ENCODE measurements at regions not wholly inside any gene's neighbourhood (a gene's known extent, or its start where the extent isn't known, plus 50 kb on each side); places are given as distances from the start of the nearest gene placed in this dataset.

DNA sequence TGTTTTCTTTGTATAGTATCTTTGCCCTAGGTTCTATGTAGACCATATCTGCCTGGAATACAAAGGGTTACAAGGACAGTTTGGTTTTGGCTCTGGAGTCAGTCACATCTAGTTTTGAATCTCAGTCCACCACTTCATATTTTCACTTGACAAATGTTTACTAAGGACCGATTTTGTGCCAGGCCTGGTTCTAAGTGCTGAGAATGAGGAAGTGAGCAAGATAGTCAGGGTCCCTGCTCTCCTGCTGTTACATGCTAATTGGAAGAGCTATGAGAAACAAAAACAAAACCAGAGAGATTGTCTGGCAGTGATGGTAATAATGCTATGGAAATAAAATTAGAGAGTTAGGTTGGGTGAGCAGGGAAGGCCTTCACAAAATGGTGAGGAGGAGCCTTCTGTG lies 66.1 kb upstream of the ARHGAP20 start:
- H3K4me3 ChIP-seq (ENCODE audit: low read depth in 1 of 2, low read length in 1 of 2) = no peak overlapping the region
- no peaks in the 10 kb centered on the region for H3K27me3 ChIP-seq
- no peaks in the 10 kb centered on the region for H3K4me1 ChIP-seq (ENCODE audit: control insufficient read depth in 1 of 2, insufficient read depth in 1 of 2, low read depth in 1 of 2, low read length in 1 of 2)
- no peaks in the 10 kb centered on the region for H3K9me3 ChIP-seq
- TF ChIP-seq, protein P1, sequence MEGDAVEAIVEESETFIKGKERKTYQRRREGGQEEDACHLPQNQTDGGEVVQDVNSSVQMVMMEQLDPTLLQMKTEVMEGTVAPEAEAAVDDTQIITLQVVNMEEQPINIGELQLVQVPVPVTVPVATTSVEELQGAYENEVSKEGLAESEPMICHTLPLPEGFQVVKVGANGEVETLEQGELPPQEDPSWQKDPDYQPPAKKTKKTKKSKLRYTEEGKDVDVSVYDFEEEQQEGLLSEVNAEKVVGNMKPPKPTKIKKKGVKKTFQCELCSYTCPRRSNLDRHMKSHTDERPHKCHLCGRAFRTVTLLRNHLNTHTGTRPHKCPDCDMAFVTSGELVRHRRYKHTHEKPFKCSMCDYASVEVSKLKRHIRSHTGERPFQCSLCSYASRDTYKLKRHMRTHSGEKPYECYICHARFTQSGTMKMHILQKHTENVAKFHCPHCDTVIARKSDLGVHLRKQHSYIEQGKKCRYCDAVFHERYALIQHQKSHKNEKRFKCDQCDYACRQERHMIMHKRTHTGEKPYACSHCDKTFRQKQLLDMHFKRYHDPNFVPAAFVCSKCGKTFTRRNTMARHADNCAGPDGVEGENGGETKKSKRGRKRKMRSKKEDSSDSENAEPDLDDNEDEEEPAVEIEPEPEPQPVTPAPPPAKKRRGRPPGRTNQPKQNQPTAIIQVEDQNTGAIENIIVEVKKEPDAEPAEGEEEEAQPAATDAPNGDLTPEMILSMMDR (IDR thresholded peaks at IDR 0.05) = no peak
- no peak overlapping the region for H3K27ac ChIP-seq
- H3K36me3 ChIP-seq = no peaks in the 10 kb centered on the region

DNA sequence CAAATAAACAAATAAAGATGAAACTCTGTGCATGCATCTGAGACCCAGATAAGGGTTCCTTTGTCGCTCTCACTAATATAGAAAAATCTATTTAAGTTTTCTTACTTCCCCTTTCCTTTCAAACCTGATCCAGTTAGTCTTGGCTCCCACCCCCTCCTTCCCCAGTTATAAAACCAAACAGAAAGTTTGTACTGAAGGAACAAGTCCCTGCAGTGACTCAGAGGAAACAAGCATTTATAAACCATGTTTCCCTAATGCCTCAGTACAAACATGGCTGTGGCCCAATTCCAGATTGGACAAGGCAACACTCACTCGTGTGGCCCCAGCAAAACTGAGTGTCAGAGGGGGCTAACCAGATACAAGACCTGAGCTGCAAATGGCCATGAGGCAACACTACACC lies 65.5 kb upstream of the ARHGAP20 start:
- no peaks in the 10 kb centered on the region for H3K36me3 ChIP-seq
- no peak overlapping the region for H3K4me3 ChIP-seq (ENCODE audit: low read depth in 1 of 2, low read length in 1 of 2)
- TF ChIP-seq, protein P1 (IDR thresholded peaks at IDR 0.05) = no peak
- H3K27me3 ChIP-seq = no peaks in the 10 kb centered on the region
- H3K27ac ChIP-seq = no peak overlapping the region
- no peaks in the 10 kb centered on the region for H3K4me1 ChIP-seq (ENCODE audit: control insufficient read depth in 1 of 2, insufficient read depth in 1 of 2, low read depth in 1 of 2, low read length in 1 of 2)
- H3K9me3 ChIP-seq = no peaks in the 10 kb centered on the region

DNA sequence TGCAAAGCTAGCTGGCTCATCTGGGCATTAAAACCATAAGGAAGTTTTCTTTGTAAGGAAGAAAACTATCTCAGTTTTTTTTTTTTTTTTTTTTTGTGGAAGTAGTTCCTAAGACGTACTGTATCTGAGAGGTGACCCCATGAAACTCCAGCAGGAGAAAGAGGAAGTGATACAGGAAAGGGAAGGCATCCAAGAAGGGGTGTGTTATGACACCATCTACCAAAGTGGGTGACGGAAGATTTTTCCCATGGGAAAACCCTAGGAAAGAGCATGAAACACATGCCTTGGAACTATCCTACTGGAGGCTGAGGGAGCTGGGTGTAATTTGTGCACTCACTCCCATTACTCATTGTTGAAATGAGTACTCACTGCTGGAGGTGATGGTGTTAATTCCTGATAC lies 63.8 kb upstream of the ARHGAP20 start:
- TF ChIP-seq, protein P1 (IDR thresholded peaks at IDR 0.05) = no peak
- Histone ChIP-seq H3K36me3 (no peaks in the 10 kb centered on the region), H3K9me3 (no peaks in the 10 kb centered on the region), H3K4me3 (ENCODE audit: low read depth in 1 of 2, low read length in 1 of 2) (no peak overlapping the region), H3K27me3 (no peaks in the 10 kb centered on the region), H3K27ac (no peak overlapping the region), H3K4me1 (ENCODE audit: control insufficient read depth in 1 of 2, insufficient read depth in 1 of 2, low read depth in 1 of 2, low read length in 1 of 2) (no peaks in the 10 kb centered on the region)

DNA sequence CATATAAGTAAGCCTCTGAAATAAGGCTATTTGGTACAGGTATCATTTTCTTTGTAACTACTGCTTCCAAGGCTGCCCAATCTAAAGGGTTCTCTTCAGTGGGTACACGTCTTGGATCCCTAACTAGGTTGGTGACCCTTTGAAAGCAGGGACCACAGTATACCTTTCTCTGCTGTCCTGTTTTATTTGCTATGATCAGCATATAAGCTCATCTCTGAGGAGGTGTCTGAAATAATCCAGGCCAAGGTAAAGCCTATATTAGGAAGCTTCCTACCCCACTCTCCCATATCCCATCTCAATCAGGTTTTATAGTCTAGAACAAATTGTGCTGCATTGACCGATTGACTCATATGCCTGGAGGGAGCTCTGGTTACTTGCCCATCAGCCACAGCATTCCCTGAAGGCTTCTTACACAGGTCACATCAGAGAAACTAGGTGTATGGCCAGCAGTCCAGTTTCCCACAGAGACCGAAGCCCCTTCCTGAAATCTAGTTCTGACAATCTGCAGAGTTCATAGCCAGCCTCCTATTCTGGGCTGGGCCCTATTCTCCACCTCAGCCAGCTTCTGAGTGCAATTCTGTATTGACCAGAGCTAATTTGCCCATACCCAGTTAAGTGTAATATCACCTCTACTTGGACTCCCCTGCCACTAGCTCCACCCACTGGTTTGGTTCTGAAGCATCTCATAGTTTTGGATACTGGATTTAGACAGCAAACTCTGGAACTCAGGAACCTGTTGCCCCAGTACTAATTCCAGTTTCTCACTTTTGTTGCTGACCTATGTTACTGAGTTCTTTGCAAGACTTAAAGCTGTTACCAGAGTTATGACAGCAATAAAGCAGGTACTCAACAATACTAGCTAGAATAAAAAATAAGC lies 62.1 kb upstream of the ARHGAP20 start:
- no peak overlapping the region for H3K4me3 ChIP-seq (ENCODE audit: low read depth in 1 of 2, low read length in 1 of 2)
- H3K27me3 ChIP-seq = no peaks in the 10 kb centered on the region
- no peaks in the 10 kb centered on the region for H3K9me3 ChIP-seq
- H3K4me1 ChIP-seq (ENCODE audit: control insufficient read depth in 1 of 2, insufficient read depth in 1 of 2, low read depth in 1 of 2, low read length in 1 of 2) = no peaks in the 10 kb centered on the region
- no peak overlapping the region for H3K27ac ChIP-seq
- H3K36me3 ChIP-seq = no peaks in the 10 kb centered on the region
- TF ChIP-seq, protein P1 (IDR thresholded peaks at IDR 0.05) = no peak

DNA sequence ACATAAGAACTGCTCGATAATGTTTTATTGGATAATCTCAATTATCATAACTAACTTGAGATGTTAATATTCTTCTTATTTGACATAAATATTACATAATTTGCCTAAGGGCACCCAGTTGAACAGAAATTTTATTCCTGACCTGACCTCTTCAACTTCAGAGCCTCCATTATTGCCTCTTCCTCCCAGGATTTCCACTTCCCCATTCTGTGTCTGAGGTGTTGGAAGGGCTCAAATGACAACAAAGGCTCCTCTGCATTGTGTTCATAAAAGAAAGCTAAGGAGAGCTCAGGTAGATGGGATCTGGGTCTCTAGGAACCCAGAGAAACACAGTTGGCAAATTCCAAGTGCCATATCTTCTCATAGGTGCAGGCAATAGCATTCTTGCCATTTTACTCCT lies 61.2 kb upstream of the ARHGAP20 start:
- no peaks in the 10 kb centered on the region for H3K9me3 ChIP-seq
- TF ChIP-seq, protein P1 (IDR thresholded peaks at IDR 0.05) = no peak
- H3K27ac ChIP-seq = no peak overlapping the region
- no peaks in the 10 kb centered on the region for H3K36me3 ChIP-seq
- no peak overlapping the region for H3K4me3 ChIP-seq (ENCODE audit: low read depth in 1 of 2, low read length in 1 of 2)
- H3K4me1 ChIP-seq (ENCODE audit: control insufficient read depth in 1 of 2, insufficient read depth in 1 of 2, low read depth in 1 of 2, low read length in 1 of 2) = no peaks in the 10 kb centered on the region
- H3K27me3 ChIP-seq = no peaks in the 10 kb centered on the region
